ENCODE measurements at regions not wholly inside any gene's neighbourhood (a gene's known extent, or its start where the extent isn't known, plus 50 kb on each side); places are given as distances from the start of the nearest gene placed in this dataset.

DNA sequence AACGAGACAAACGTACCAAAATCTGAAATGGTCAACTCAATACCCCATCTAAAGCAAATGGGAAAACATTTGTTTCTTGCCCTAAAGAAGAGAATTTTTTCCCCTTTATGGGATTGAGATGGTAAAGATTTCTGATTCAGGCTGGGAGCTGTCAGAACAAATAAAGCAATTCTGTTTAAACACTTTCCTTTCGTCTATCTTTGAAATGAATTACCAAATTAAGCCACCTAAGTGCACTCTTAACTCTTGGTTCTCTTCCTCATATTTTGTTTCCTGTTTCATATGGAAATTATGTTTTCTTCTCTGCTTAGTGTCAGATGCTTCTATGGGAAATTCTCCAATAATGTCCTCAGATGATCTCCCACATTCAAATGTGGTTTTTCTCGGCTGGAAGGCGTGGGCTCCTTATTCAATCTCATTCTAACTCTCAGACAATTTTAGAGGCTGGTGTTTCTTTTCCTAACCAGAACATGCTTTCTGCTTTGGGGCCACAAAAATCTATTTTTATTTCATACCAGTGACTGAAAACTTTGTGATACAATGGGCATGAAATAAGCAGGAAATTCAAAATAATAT lies 50.3 kb upstream of the HPF1 start:
- DNase-seq = no peak

Data from activated CD4-positive, alpha-beta T cell treated with anti-CD3 and anti-CD28 coated beads, Interleukin-2, amount 50 U/mL, for 16 hours (primary cell).